ENCODE measurements at regions not wholly inside any gene's neighbourhood (a gene's known extent, or its start where the extent isn't known, plus 50 kb on each side); places are given as distances from the start of the nearest gene placed in this dataset.

GRCh38 chr10:63007112-63007511 lies 126.0 kb upstream of the NRBF2 start:
- no peak for DNase-seq (ENCODE audit: low spot score)
- in situ Hi-C loops (cut with MboI; ENCODE audit: low pct_unique_long_range_greater_than_20kb, low sequenced_read_pairs, unreplicated experiment) = no loop called here
- no peak for TF ChIP-seq CTCF (IDR thresholded peaks at IDR 0.05; ENCODE audit: extremely low read depth, insufficient read depth, missing control alignments)

- TF ChIP-seq CTCF (IDR thresholded peaks at IDR 0.05; ENCODE audit: extremely low read depth, insufficient read depth, missing control alignments) = no peak
- no peak for DNase-seq (ENCODE audit: low spot score)
- in situ Hi-C loops (cut with MboI; ENCODE audit: low pct_unique_long_range_greater_than_20kb, low sequenced_read_pairs, unreplicated experiment) = no loop called here
These were observed 127.9 kb upstream of the NRBF2 start for GRCh38 chr10:63005246-63005645.

- DNase-seq (ENCODE audit: low spot score) = peak; percentile 23
- in situ Hi-C loops (cut with MboI; ENCODE audit: low pct_unique_long_range_greater_than_20kb, low sequenced_read_pairs, unreplicated experiment) = no loop called here
- peak; percentile 14 for TF ChIP-seq CTCF (IDR thresholded peaks at IDR 0.05; ENCODE audit: extremely low read depth, insufficient read depth, missing control alignments)
These were observed 129.2 kb upstream of the NRBF2 start for GRCh38 chr10:63003816-63004453.

GRCh38 chr10:62996925-62997324 lies 136.2 kb upstream of the NRBF2 start:
- DNase-seq (ENCODE audit: low spot score) = no peak
- TF ChIP-seq CTCF (IDR thresholded peaks at IDR 0.05; ENCODE audit: extremely low read depth, insufficient read depth, missing control alignments) = no peak
- in situ Hi-C loops (cut with MboI; ENCODE audit: low pct_unique_long_range_greater_than_20kb, low sequenced_read_pairs, unreplicated experiment) = no loop called here

- TF ChIP-seq CTCF (IDR thresholded peaks at IDR 0.05; ENCODE audit: extremely low read depth, insufficient read depth, missing control alignments) = no peak
- DNase-seq (ENCODE audit: low spot score) = no peak
- in situ Hi-C loops (cut with MboI; ENCODE audit: low pct_unique_long_range_greater_than_20kb, low sequenced_read_pairs, unreplicated experiment) = no loop called here
These were observed 136.6 kb upstream of the NRBF2 start for GRCh38 chr10:62996516-62996915.

- DNase-seq (ENCODE audit: low spot score) = no peak
- no peak for TF ChIP-seq CTCF (IDR thresholded peaks at IDR 0.05; ENCODE audit: extremely low read depth, insufficient read depth, missing control alignments)
- in situ Hi-C loops (cut with MboI; ENCODE audit: low pct_unique_long_range_greater_than_20kb, low sequenced_read_pairs, unreplicated experiment) = no loop called here
These were observed 140.0 kb upstream of the NRBF2 start for GRCh38 chr10:62993121-62993520.
